Heart left ventricle (tissue), 16 donors: ENCODE measurements at regions not wholly inside any gene's neighbourhood (a gene's known extent, or its start where the extent isn't known, plus 50 kb on each side); places are given as distances from the start of the nearest gene placed in this dataset.

Experiments
- ATAC-seq, 4 donors: fragments of 200-7000 bp; cut with Tn5 transposase; one replicate each; pipeline ENCODE4 v1.9.1; 2020 to 2022; ENCODE audit warnings: moderate library complexity in 4 of 4, mild to moderate bottlenecking in 3 of 4, moderate number of reproducible peaks in 1 of 4
- DNase-seq, 5 donors: peaks; one replicate each; pipeline ENCODE4 v3.0.0-alpha.2; 2020
- H3K27ac ChIP-seq, 12 donors: fragments of 200-600 bp; sonication (generic) in 4 of 12; one replicate each; pipeline versions ENCODE4 v1.5.0 to v1.8.0; 2016 to 2022; ENCODE audit warnings: mild to moderate bottlenecking in 2 of 12
- H3K27me3 ChIP-seq, 9 donors: fragments of 200-600 bp; sonication (generic) in 2 of 9; one replicate each; pipeline versions ENCODE4 v1.5.1 to v1.8.0; 2016 to 2022; ENCODE audit warnings: mild to moderate bottlenecking in 3 of 9
- H3K36me3 ChIP-seq, 9 donors: fragments of 200-600 bp; sonication (generic) in 2 of 9; one replicate each; pipeline versions ENCODE4 v1.5.0 to v1.8.0; 2018 to 2022; ENCODE audit warnings: mild to moderate bottlenecking in 2 of 9
- H3K4me1 ChIP-seq, 12 donors: fragments of 200-600 bp; sonication (generic) in 4 of 12; one replicate each; pipeline versions ENCODE4 v1.5.0 to v1.8.0; 2016 to 2022; ENCODE audit warnings: mild to moderate bottlenecking in 3 of 12
- H3K4me3 ChIP-seq, 12 donors: fragments of 200-600 bp; sonication (generic) in 4 of 12; one replicate each; pipeline versions ENCODE4 v1.5.0 to v1.8.0; 2017 to 2022; ENCODE audit warnings: mild to moderate bottlenecking in 9 of 12, moderate library complexity in 4 of 12
- H3K9me3 ChIP-seq, 12 donors: fragments of 200-600 bp; sonication (generic) in 4 of 12; one replicate each; pipeline versions ENCODE4 v1.5.0 to v1.8.0; 2016 to 2022; ENCODE audit warnings: mild to moderate bottlenecking in 1 of 12
- CTCF ChIP-seq, 12 donors: fragments of 200-600 bp; sonication (generic) in 4 of 12; IDR thresholded peaks; one replicate each; pipeline versions ENCODE4 v1.5.0 to v1.8.0; 2018 to 2022; ENCODE audit warnings: antibody characterized with exemption in 12 of 12, mild to moderate bottlenecking in 5 of 12
- POLR2A ChIP-seq, 2 donors: fragments of 450-650 bp; IDR thresholded peaks; one replicate each; pipeline ENCODE4 v1.6.1; 2017; ENCODE audit warnings: antibody characterized with exemption in 2 of 2, mild to moderate bottlenecking in 2 of 2, moderate library complexity in 2 of 2
- WGBS, 4 donors: extraction: QIAGEN DNeasy Blood & Tissue Kit in 2 of 4; methylation state at CpG; one replicate each; pipeline versions ENCODE4 v1.1.5 to v1.1.7; 2013 to 2018; 5-methylcytosine and 5-hydroxymethylcytosine counted together
- intact Hi-C, 10 donors: fragments of 100-400 bp; cut with DNase I; formaldehyde crosslinking; loops; one replicate each; pipeline versions ENCODE4 v1.11.1 to v1.14.2; 2022
- donor health status: ischemic (EF 13 %, LVEDD 7.1; RV severe dilation, severe dysfunction).
- donor health status: healthy with polysubstance abuse.
- donor health status: DM: no; HTN: yes; CAD: no.
- donor health status: DM: no; HTN: no; CAD: no.
- donor health status: ischemic (EF 25% LVEDD 6.9; RV normal size, moderate dysfunction).
- donor health status: ischemic (EF 25% LVEDD 5.7; RV mildly dilated, moderate dysfunction).
- donor health status: healthy.
- donor health status: DM: yes; HTN: yes; CAD: no.
- donor health status: ischemic (EF 35%, LVEDD 5.7; RV mildly dilated, moderate dysfunction).
- donor health status: nonischemic (EF 11% LVEDD 7.7; RV severe dilation, severe dysfunction).
- donor health status: DM: yes; HTN: yes; CAD: no.
- donor health status: PGD.
- donor health status: ischemic (EF 29% LVEDD 5.4; RV normal size, mild dysfunction).
- donor health status: nonischemic (EF 23%, LVEDD 6.1; RV moderate dilation, normal function).

GRCh38 chr14:104517867-104518266 lies 61.7 kb upstream of the C14orf180 start:
- no peak for ATAC-seq
- H3K27ac ChIP-seq, result no peak overlapping the region
- TF ChIP-seq CTCF (IDR thresholded peaks at IDR 0.05) (no peak), POLR2A (IDR thresholded peaks at IDR 0.05) (no peak)
- H3K4me3 ChIP-seq, result no peak overlapping the region
- 81 to 95% (median 86%) methylated on average over 14 of the region's 14 CpGs for WGBS, 4 donors
- no peaks in the 10 kb centered on the region for H3K36me3 ChIP-seq
- H3K4me1 ChIP-seq, result peaks cover 0 to 5% (median 0%) of the 10 kb centered on the region in 12 donors
- intact Hi-C loops, result no loop called here
- DNase-seq, result no peak
- H3K27me3 ChIP-seq, result peaks cover 0 to 3% (median 0%) of the 10 kb centered on the region in 9 donors
- peaks cover 0 to 14% (median 3%) of the 10 kb centered on the region in 12 donors for H3K9me3 ChIP-seq

- intact Hi-C loops, result no loop called here
- peaks cover 0 to 3% (median 0%) of the 10 kb centered on the region in 9 donors for H3K27me3 ChIP-seq
- H3K4me3 ChIP-seq, result no peak overlapping the region
- peaks cover 0 to 5% (median 0%) of the 10 kb centered on the region in 12 donors for H3K4me1 ChIP-seq
- DNase-seq, result no peak
- no peak for TF ChIP-seq CTCF (IDR thresholded peaks at IDR 0.05)
- TF ChIP-seq POLR2A (IDR thresholded peaks at IDR 0.05), result no peak
- WGBS, 4 donors, result 45 to 54% (median 47%) methylated on average over 18 of the region's 18 CpGs
- no peaks in the 10 kb centered on the region for H3K36me3 ChIP-seq
- H3K9me3 ChIP-seq, result peaks cover 0 to 14% (median 3%) of the 10 kb centered on the region in 12 donors
- H3K27ac ChIP-seq, result no peak overlapping the region
- ATAC-seq, result no peak
Observed at GRCh38 chr14:104518659-104519350, 60.8 kb upstream of the C14orf180 start.

- Histone ChIP-seq H3K27ac (no peak overlapping the region), H3K4me1 (no peaks in the 10 kb centered on the region), H3K36me3 (no peaks in the 10 kb centered on the region), H3K27me3 (peaks cover 0 to 3% (median 0%) of the 10 kb centered on the region in 9 donors), H3K4me3 (no peak overlapping the region), H3K9me3 (peaks cover 0 to 15% (median 4%) of the 10 kb centered on the region in 12 donors)
- ATAC-seq (no peak), DNase-seq (no peak)
- 82 to 89% (median 86%) methylated on average over 7 to 8 of the region's 8 CpGs for WGBS, 4 donors
- intact Hi-C loops, result no loop called here
- TF ChIP-seq POLR2A (IDR thresholded peaks at IDR 0.05), result no peak
- no peak for TF ChIP-seq CTCF (IDR thresholded peaks at IDR 0.05)
Observed at GRCh38 chr14:104519721-104520120, 59.8 kb upstream of the C14orf180 start.

DNA sequence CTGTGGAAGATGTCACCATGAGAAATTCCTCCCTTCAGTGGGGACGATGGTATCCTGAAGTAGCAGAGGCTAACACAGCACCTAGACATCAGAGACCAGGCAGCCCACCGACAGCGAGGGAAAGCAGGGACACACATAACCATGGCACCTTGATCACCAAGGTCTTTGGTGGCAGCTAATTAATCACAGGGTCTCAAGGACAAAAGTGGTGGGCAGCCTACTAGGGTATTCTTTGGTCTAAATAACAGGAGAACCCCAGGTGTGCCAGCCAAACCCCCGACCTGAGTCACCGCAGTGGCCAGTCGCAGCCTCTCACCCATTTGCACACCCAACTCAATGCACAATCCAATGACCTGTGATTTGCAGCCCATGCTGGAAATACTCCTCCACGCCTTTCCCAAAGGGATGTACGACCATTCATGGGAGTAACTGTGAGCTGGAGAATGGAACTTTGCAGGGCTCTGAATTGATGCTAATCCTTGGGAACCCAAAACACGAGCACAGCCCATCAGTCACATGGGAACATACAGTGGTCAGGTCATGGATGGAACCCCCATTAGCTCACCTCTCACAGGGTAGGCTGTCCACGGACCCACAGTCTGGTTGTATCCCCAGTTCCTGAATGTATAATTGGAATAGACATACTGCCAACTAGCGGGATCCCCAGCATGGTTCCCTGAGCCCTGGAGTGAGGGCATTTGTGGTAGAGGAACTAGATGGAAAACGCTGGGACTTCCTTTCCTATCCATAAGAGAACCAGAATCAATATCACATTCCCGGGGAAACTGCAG lies 58.7 kb upstream of the C14orf180 start:
- Histone ChIP-seq H3K9me3 (peaks cover 0 to 20% (median 6%) of the 10 kb centered on the region in 12 donors), H3K36me3 (no peaks in the 10 kb centered on the region), H3K27me3 (no peaks in the 10 kb centered on the region), H3K4me1 (no peaks in the 10 kb centered on the region), H3K27ac (no peak overlapping the region), H3K4me3 (no peak overlapping the region)
- ATAC-seq (no peak), DNase-seq (no peak)
- TF ChIP-seq CTCF (IDR thresholded peaks at IDR 0.05) (no peak), POLR2A (IDR thresholded peaks at IDR 0.05) (no peak)
- intact Hi-C loops, result no loop called here
- 82 to 87% (median 84%) methylated on average over 12 to 13 of the region's 13 CpGs for WGBS, 4 donors
